Kidney tubule cell (primary cell): ENCODE measurements at regions not wholly inside any gene's neighbourhood (a gene's known extent, or its start where the extent isn't known, plus 50 kb on each side); places are given as distances from the start of the nearest gene placed in this dataset.

ENCODE experiments used
- DNase-seq: peaks from one replicate; pipeline ENCODE4 v3.0.0-alpha.2; 2018; ENCODE audit warnings: low spot score

GRCh38 chr18:54532222-54532621 is 58.8 kb upstream of the DYNAP start:
- DNase-seq = peak; percentile 12

- DNase-seq = peak; percentile 22
Observed at GRCh38 chr18:54532962-54533361, 58.1 kb upstream of the DYNAP start.
